Islet precursor cell (in vitro differentiated cells): ENCODE measurements at regions not wholly inside any gene's neighbourhood (a gene's known extent, or its start where the extent isn't known, plus 50 kb on each side); places are given as distances from the start of the nearest gene placed in this dataset.

Source experiments
- DNase-seq: peaks from one replicate; pipeline ENCODE4 v3.0.0-alpha.2; 2018

DNA sequence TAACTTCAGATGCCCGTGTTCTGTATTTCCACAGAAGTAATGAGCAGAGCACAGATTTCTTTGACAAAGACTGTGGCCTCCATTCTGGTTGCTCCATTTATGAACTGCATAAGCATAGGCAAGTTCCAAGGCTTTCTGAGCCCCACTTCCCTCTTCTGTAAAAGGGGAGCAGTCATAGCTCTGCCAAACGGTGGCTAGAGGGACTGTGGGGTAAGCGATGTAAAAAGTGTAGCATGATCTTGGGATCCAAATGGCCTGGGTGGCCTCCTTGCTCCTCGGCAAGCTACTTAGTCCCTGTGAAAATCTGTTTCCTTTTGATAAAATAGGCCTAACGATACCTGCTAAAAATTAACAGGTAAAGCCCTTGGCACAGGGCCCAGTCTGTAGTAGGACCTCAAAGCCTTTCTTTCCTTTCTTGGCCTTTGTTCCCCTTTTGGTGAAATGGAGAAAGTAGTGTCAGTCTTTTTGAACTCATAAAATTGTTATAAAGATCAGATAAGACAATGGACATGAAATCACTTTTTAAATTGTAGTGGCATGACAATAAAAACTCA, 646.6 kb downstream of the ACTL7B start:
- no peak for DNase-seq

GRCh38 chr9:108207561-108208165, 648.1 kb downstream of the ACTL7B start:
- DNase-seq: no peak

- DNase-seq: no peak
Observed at GRCh38 chr9:108205276-108205675, 650.5 kb downstream of the ACTL7B start.

DNA sequence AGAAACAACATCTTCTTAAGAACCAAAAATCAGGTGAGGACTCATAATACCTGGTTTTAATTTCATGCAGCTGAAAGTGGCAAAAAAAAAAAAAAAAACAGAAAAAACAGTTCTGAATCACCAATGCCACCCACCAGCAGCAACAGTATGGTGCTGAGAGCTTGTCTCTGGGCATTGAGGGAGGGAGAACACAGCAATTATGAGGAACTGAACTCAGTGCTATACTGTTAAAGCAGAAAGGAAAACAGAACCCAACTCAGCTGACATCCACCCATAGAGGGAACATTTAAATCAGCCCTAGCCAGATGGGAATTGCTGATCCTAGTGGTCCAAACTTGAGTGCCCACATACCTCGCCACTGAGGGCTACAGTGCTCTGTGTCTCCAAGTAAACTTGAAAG, 657.9 kb downstream of the ACTL7B start:
- DNase-seq: no peak

GRCh38 chr9:108197008-108197365, 658.8 kb downstream of the ACTL7B start:
- no peak for DNase-seq

DNA sequence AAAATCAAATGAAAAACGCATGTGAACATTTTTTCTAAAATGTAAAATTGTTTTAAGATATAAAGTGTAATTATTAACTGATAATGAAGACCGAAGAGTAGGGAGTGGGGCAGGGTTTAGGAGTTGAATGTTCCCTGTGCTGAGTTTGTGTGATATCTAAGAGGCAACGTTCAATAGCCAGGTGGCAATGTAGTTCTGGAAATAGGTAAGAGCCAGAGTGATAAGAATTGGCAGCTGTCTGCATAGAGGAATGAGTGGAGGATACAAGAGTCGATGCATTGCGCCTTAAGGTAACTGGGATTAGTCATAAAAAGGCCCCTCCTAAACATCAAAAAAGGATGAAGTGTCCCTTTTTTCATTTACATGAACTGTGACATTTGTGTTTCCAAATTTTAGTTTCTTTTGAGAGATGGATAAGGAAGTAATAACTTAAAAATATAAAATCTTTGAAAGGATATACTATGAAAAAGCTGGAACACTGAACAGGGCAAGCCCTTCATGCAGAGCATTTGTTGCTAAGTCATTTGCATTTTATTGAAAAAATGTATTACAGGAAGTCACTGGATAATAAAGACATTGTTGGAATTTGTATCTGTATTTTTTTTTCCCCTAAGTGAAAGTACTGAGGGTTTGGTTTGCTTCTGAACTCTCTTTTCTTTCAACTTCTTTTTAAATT, 659.3 kb downstream of the ACTL7B start:
- no peak for DNase-seq

DNA sequence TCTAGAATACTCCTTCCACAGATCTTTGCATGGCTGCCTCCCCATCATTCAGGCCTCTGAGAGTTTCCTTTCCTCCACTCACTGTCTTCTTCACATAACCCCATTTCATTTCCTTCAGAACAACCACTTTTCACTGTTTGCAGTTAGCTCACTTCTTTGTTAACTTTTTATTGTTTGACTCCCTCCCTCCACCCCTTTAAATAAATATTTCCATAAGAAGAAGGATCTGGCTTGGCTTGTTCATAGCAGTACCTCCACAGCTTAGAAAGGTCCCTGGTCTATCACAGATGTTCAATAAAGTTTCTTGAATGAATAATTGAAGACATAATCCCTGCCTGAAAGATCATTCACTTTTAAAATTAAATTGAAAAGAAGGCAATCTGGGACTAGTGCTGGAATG, 661.6 kb downstream of the ACTL7B start:
- no peak for DNase-seq

- DNase-seq: no peak
Observed at GRCh38 chr9:108193026-108193710, 662.6 kb downstream of the ACTL7B start.

DNA sequence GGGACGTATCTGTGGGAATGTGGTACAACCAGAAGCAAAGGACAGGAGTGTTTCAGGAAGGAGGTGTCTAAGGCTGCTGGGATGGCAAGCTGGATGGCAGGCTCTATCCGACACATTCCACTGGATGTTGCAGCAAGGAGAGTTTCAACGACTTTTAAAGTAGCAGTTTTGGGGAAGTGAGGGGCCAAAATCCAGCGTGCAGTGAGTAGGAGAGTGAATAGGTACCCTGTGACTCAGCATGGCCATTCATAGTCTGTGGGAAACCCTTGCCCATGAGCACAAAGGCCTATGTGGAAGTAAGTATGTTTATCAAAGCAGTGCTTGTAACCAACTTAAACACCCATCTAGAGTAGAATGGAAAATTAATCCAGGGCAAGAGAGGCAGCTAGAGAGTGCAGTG, 664.7 kb downstream of the ACTL7B start:
- no peak for DNase-seq

DNA sequence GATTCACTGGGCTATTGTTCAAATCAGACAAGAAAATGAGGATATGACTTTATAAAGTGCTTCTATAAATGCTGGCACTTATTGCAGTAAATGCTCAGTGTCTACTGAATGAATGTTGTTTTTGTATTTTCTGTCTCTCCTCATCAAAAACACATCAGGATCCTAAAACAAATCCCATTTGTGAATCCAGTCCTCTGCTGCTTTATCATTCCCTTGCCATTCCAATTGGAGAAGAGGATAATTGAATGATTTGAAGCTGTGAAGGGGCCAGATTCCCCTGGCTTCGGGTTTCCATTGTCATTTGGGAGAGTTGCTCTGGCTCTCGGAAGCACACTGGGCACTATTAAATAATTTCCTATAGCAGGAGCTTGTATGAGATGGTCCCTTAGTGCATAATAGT, 666.8 kb downstream of the ACTL7B start:
- DNase-seq: no peak

DNA sequence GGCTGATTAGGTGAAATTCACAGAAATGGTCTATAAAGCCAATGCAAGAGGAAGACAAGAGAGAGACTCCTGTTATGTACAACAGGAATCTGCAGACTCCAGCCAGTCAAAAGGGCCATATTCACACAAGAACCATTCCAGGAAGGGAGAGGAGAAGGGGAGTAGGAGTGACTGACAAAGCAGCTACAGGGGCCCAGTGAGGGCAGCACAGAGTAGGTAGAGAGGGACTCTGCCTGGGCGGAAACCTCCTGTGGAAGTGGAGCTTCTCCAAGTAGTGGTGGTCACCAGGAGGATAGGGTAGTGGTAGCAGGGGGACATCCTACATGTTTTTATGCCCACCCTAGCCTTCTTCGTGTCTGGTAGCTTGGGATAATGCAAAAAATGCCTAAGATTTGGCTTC, 667.3 kb downstream of the ACTL7B start:
- no peak for DNase-seq

DNA sequence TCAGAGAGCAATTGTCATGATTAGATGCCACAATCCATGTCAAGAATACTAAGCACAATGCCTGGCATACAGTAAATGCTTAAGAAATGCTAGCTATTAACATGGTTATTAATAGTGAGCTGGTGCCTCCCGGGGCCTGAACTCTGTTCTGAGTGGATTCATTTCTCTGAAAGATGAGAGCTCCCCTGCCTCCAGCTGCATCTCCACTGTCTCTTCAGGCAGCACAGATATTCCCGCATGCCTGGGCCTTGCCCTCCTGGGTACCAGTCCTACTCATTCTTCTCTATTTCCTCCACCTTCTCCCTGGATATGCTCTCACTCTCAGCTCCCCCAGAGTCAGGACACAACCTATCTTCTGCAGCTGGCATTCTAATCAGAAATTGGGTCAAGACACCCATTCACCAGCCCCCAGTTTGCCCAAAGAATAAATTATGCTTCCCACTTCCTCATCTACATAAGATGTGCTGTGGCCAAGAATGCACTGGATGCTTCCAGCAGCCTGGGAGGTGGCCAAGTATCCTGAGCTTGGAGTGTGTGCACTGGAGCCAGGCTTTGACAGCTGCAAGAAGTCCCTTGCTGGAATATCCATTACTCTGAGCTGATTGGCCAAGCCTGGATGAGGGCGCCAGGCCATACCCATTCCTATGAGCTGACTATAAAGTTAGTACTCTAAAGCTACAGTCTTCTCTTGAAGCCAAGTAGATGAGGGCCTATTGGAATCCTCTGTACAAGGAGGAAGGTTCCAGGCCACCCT, 669.0 kb downstream of the ACTL7B start:
- DNase-seq: no peak

GRCh38 chr9:108185613-108186012, 670.2 kb downstream of the ACTL7B start:
- DNase-seq: peak; percentile 62

DNA sequence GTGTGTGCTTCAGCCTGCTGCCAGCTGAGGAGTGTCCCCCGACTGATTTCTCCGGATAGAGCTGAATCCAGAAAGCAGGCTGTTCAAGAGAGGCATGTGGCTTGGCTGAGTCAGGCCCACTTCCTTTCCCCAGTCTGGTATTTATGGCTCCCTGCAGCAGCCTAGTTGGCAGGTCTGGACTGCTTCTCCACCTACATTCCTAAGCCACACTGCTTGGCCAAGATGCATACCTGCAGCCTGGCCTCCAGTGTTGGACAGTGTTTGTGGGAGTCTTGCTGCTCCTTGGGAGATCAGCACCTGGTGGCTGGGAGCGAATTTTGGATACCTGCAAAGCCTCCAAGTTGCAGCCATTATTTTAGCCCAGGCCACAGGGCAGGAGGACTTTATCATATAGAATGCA, 670.8 kb downstream of the ACTL7B start:
- DNase-seq: peak; percentile 97

DNA sequence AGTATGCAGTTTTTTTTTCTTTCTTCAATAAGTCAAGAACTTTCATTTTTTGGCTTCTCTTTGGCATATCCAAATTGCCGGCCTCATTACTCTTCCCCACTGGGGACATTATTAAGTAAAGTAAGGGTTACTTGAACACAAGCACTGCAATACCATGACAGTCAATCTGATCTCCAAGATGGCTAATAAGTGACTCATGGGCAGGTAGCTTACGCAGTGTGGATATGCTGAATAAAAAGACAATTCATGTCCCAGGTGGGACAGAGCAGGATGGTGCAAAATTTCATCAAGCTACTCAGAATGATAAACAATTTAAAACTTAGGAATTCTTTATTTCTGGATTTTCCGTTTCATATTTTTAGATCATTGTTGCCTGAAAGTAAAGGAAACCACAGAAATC, 671.8 kb downstream of the ACTL7B start:
- no peak for DNase-seq

- no peak for DNase-seq
Observed at GRCh38 chr9:108182950-108183381, 672.8 kb downstream of the ACTL7B start.

DNA sequence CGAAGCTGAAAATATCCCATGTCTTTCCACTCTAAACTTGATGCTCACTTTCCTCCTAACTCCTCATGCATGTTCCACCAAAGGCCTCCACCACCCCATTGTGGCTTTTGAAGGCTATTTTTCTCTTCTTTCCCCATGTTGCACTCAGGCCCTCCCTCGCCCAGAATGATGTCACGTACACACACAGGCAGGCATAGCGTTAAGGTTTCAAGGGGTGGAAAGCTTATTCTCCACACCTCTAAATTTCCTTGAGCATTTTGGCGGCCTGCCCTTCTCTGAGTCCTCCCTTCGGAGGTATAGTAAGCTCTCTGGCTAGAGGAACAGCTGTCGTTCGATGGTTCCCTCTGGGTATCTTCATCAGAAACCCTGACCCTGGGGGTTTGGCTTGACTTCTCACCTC, 673.5 kb downstream of the ACTL7B start:
- DNase-seq: no peak

GRCh38 chr9:108181441-108181840, 674.3 kb downstream of the ACTL7B start:
- no peak for DNase-seq

DNA sequence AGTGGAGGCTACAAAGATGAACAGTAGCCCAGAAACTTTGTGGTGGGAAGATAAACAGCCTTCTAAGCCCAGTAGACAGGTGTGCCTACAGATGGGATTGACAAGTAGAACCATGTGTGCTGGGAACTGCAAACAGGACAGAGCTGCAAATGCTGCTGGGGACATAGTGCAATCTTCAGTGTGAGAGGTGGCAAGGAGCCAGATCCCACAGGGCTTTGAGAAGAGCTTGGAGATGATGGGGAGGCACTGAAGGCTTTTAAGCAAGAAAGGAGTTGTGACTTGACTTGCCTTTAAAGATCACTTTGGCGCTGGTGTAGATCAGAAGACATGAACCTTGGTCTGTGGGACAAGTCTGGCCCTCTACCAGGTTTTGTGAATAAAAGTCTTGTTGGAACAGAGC, 675.2 kb downstream of the ACTL7B start:
- no peak for DNase-seq

GRCh38 chr9:108178318-108178717, 677.5 kb downstream of the ACTL7B start:
- no peak for DNase-seq

GRCh38 chr9:108168236-108168850, 678.8 kb upstream of the KLF4 start:
- peak; percentile 77 for DNase-seq

DNA sequence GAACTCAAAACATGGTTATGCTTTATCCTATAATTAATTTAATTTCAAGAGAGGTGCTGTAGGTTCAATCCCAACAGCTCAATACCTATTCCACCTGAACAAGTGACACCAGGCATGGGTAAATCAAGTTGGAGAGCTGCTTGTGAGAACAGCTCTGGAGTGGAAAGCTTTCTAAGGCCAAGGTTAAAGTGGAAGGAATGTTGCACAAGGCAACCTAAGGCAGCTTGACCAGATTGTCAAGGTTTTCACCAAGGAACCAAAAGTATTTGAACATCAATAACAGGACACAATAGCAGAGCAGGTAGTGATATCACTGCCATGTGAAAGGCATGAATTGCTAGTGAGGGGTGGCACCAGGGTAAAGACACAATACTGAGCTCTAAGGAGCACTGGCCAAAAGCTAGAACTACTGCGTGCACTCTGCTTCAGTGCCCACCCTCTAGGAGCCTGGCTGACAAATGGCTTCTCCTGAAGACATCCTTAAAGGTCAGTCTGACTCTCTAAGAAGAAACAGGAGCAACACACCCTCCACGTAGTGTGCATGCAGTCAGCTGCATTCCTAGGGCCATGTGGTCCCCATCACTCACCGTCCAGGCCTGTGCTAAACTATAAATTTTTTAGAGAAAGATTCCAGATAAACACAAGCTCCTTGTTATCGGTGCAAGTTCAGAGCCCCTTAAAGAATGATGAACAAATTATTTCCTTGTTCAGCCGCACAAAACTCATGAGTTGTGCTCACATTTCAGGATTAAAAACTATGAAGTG, 677.7 kb upstream of the KLF4 start:
- DNase-seq: no peak
